Chondrocyte (in vitro differentiated cells): ENCODE measurements at regions not wholly inside any gene's neighbourhood (a gene's known extent, or its start where the extent isn't known, plus 50 kb on each side); places are given as distances from the start of the nearest gene placed in this dataset.

Source experiments
- DNase-seq: peaks from one replicate; pipeline ENCODE4 v3.0.0; 2021; ENCODE audit warnings: mixed read lengths, low spot score
- H3K27ac Mint-ChIP-seq: one replicate; pipeline ENCODE4 v1.8.0; 2021; ENCODE audit warnings: mild to moderate bottlenecking, moderate library complexity, mixed read lengths; ENCODE audit not compliant: unreplicated experiment
- H3K27me3 Mint-ChIP-seq: 2 replicates; pipeline ENCODE4 v1.8.0; 2021; ENCODE audit warnings: low read depth, mixed read lengths
- H3K36me3 Mint-ChIP-seq: 2 replicates; pipeline ENCODE4 v1.8.0; 2021; ENCODE audit warnings: low read depth, mixed read lengths
- H3K4me1 Mint-ChIP-seq: 2 replicates; pipeline ENCODE4 v1.8.0; 2021; ENCODE audit warnings: low read depth, mild to moderate bottlenecking, mixed read lengths
- H3K4me3 Mint-ChIP-seq: one replicate; pipeline ENCODE4 v1.8.0; 2021; ENCODE audit warnings: mild to moderate bottlenecking, moderate library complexity, mixed read lengths; ENCODE audit not compliant: unreplicated experiment
- H3K9me3 Mint-ChIP-seq: 2 replicates; pipeline ENCODE4 v1.8.0; 2021; ENCODE audit warnings: low read depth, mixed read lengths
- TF ChIP-seq, protein P1 (sequence below): fragments of 200-600 bp; sonication (generic); IDR thresholded peaks from 2 replicates; pipeline ENCODE4 v1.5.0; 2021; ENCODE audit warnings: antibody characterized with exemption, mild to moderate bottlenecking, moderate library complexity

GRCh38 chr10:8969853-8970252 lies 915.4 kb downstream of the GATA3 start:
- H3K36me3 Mint-ChIP-seq, result no peaks in the 10 kb centered on the region
- H3K27ac Mint-ChIP-seq, result no peak overlapping the region
- H3K4me3 Mint-ChIP-seq, result no peak overlapping the region
- H3K9me3 Mint-ChIP-seq, result no peaks in the 10 kb centered on the region
- no peak for DNase-seq
- H3K27me3 Mint-ChIP-seq, result peaks cover 6% of the 10 kb centered on the region
- TF ChIP-seq, protein P1, sequence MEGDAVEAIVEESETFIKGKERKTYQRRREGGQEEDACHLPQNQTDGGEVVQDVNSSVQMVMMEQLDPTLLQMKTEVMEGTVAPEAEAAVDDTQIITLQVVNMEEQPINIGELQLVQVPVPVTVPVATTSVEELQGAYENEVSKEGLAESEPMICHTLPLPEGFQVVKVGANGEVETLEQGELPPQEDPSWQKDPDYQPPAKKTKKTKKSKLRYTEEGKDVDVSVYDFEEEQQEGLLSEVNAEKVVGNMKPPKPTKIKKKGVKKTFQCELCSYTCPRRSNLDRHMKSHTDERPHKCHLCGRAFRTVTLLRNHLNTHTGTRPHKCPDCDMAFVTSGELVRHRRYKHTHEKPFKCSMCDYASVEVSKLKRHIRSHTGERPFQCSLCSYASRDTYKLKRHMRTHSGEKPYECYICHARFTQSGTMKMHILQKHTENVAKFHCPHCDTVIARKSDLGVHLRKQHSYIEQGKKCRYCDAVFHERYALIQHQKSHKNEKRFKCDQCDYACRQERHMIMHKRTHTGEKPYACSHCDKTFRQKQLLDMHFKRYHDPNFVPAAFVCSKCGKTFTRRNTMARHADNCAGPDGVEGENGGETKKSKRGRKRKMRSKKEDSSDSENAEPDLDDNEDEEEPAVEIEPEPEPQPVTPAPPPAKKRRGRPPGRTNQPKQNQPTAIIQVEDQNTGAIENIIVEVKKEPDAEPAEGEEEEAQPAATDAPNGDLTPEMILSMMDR, result no peak
- H3K4me1 Mint-ChIP-seq, result no peaks in the 10 kb centered on the region

DNA sequence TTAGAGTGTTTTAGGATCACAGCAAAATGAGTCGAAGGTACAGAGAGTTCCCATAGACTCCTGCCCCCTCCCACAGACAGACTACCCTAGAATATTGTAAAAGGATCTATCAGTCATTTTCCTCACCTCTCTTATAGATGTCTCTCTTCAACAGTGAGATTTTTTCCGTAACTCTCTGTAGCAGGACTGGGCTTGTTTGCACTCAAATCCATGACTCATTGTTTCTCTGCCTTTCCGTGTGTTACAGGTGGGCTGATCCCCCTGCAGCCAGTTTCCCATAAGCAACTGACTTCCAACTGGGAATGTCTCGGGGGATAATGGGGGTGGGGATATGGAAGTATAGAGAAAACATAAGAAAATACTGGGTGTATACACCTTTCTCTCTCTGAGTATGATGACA lies 921.0 kb downstream of the GATA3 start:
- Mint-ChIP-seq H3K4me1 (no peaks in the 10 kb centered on the region), H3K36me3 (no peaks in the 10 kb centered on the region), H3K9me3 (no peaks in the 10 kb centered on the region), H3K27ac (no peak overlapping the region), H3K27me3 (peaks cover 2% of the 10 kb centered on the region), H3K4me3 (no peak overlapping the region)
- DNase-seq, result no peak
- TF ChIP-seq, protein P1, result no peak

- H3K4me3 Mint-ChIP-seq, result no peak overlapping the region
- DNase-seq, result no peak
- no peak overlapping the region for H3K27ac Mint-ChIP-seq
- H3K4me1 Mint-ChIP-seq, result no peaks in the 10 kb centered on the region
- H3K9me3 Mint-ChIP-seq, result no peaks in the 10 kb centered on the region
- peaks cover 2% of the 10 kb centered on the region for H3K27me3 Mint-ChIP-seq
- TF ChIP-seq, protein P1, result no peak
- no peaks in the 10 kb centered on the region for H3K36me3 Mint-ChIP-seq
Measured at GRCh38 chr10:8978100-8978499, 923.6 kb downstream of the GATA3 start.

DNA sequence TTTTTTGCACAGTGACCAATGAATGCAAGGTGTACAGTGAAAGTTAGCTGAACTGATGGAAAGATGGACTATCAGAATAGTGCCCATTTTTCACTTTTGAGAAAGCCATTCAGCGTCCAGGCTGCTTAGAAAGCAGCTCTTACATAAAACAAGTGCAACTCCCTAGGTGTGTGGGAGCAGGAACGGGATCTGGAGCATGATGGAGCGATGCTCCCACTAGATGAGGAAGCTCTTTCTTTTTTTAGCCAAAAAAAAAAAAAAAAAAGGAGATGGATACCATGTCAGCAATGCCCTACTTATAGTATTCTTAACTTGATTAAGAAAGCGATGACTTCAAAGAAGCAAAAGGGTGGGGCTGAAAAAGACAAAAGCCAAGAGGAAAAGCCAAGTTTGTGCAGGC lies 925.5 kb downstream of the GATA3 start:
- no peaks in the 10 kb centered on the region for H3K27me3 Mint-ChIP-seq
- no peak overlapping the region for H3K27ac Mint-ChIP-seq
- H3K9me3 Mint-ChIP-seq, result no peaks in the 10 kb centered on the region
- H3K36me3 Mint-ChIP-seq, result no peaks in the 10 kb centered on the region
- TF ChIP-seq, protein P1, result no peak
- DNase-seq, result no peak
- H3K4me3 Mint-ChIP-seq, result no peak overlapping the region
- no peaks in the 10 kb centered on the region for H3K4me1 Mint-ChIP-seq

- H3K27ac Mint-ChIP-seq, result no peak overlapping the region
- H3K9me3 Mint-ChIP-seq, result no peaks in the 10 kb centered on the region
- TF ChIP-seq, protein P1, result no peak
- H3K4me3 Mint-ChIP-seq, result no peak overlapping the region
- DNase-seq, result no peak
- no peaks in the 10 kb centered on the region for H3K36me3 Mint-ChIP-seq
- H3K4me1 Mint-ChIP-seq, result no peaks in the 10 kb centered on the region
- H3K27me3 Mint-ChIP-seq, result no peaks in the 10 kb centered on the region
Measured at GRCh38 chr10:8981277-8981676, 926.8 kb downstream of the GATA3 start.
